Testis (tissue), 2 donors: ENCODE measurements at regions not wholly inside any gene's neighbourhood (a gene's known extent, or its start where the extent isn't known, plus 50 kb on each side); places are given as distances from the start of the nearest gene placed in this dataset.

Experiments
- CTCF ChIP-seq, 3 experiments: fragments of 450-650 bp in 2 of 3; fragments of 200-600 bp in 1 of 3; sonication (generic) in 1 of 3; IDR thresholded peaks; one replicate each; pipeline ENCODE4 v1.5.1; 2016 to 2019; ENCODE audit warnings: antibody characterized with exemption in 3 of 3, mild to moderate bottlenecking in 2 of 3, moderate library complexity in 1 of 3
- POLR2A ChIP-seq: fragments of 450-650 bp; IDR thresholded peaks from one replicate; pipeline ENCODE4 v1.6.1; 2017; ENCODE audit warnings: antibody characterized with exemption, mild to moderate bottlenecking, moderate library complexity

GRCh38 chr22:48494256-48494967 is 1333.3 kb downstream of the BRD1 start:
- TF ChIP-seq CTCF (IDR thresholded peaks at IDR 0.05) (no peak), POLR2A (no peak)
